ENCODE measurements at regions not wholly inside any gene's neighbourhood (a gene's known extent, or its start where the extent isn't known, plus 50 kb on each side); places are given as distances from the start of the nearest gene placed in this dataset.

DNA sequence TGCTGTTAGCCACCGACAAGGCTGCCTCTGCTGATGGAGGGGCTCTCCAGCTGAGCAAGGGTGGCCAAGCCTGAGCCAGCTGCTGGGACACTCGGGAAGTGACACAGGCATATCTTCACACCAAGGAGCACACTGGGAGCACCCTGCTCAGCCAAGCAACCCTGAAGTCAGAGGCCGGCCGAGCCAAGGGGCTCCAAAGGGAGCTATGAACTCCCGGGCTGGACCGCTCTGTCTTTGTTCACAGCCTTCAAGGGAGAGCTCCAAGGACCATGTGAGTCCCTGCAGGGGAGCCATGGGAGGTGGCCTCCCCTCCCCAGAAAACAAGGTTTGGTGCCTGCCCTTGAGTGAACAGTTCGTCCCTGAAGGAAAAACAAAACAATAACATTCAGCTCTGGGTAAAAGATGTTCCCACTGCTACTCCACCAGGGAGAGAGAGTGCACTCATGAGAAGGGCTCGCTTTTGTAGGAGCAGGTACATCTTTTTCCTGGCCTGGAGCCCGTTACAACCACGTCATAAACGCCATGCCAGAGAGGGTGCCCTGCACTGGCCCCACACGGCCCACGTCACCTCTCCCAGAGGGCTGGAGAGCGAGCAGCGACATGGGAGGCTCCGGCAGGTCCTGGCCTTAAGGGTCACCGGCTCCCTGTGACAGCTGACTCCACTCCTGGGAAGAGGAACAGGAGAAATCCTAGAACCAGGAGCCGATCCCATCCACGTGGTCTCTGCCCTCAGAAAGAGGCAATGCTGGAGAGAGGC lies 56.3 kb upstream of the SLC25A33 start (continued):
- TF ChIP-seq ZNF462 (CRISPR knock-in tag; IDR thresholded peaks at IDR 0.05), result no peak
- TF ChIP-seq EZH2phosphoT487 (IDR thresholded peaks at IDR 0.05; ENCODE audit: unreplicated experiment), result no peak
- no peak for TF ChIP-seq NANOG (IDR thresholded peaks at IDR 0.05; ENCODE audit: borderline replicate concordance)
- TF ChIP-seq, protein P1, sequence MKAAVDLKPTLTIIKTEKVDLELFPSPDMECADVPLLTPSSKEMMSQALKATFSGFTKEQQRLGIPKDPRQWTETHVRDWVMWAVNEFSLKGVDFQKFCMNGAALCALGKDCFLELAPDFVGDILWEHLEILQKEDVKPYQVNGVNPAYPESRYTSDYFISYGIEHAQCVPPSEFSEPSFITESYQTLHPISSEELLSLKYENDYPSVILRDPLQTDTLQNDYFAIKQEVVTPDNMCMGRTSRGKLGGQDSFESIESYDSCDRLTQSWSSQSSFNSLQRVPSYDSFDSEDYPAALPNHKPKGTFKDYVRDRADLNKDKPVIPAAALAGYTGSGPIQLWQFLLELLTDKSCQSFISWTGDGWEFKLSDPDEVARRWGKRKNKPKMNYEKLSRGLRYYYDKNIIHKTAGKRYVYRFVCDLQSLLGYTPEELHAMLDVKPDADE (IDR thresholded peaks at IDR 0.05), result no peak
- TF ChIP-seq REST (IDR thresholded peaks at IDR 0.05; ENCODE audit: unreplicated experiment), result no peak
- no peak for TF ChIP-seq ZNF114 (CRISPR knock-in tag; IDR thresholded peaks at IDR 0.05)
- TF ChIP-seq CREB1 (CRISPR knock-in tag; IDR thresholded peaks at IDR 0.05; ENCODE audit: low read depth), result no peak

All from GM23338 (cell line).